IMR-90 (cell line): ENCODE measurements at regions not wholly inside any gene's neighbourhood (a gene's known extent, or its start where the extent isn't known, plus 50 kb on each side); places are given as distances from the start of the nearest gene placed in this dataset.

ENCODE experiments used
- ATAC-seq: fragments of 200-7000 bp; cut with Tn5 transposase; 2 replicates; pipeline ENCODE4 v1.9.1; 2020; ENCODE audit warnings: low read depth, mild to moderate bottlenecking, moderate library complexity
- BruUV-seq: library from RNA; stranded (reverse); fragments of 400-500 nt; replicated peaks from 2 replicates; lab custom pipeline; 2021; lab: Mats Ljungman, UMichigan
- CTCF ChIA-PET: fragments of 300-600 bp; formaldehyde crosslinking; extraction: SDS; loops from one replicate; lab custom pipeline; 2021; ENCODE audit warnings: antibody characterized with exemption; lab: Yijun Ruan, JAX
- POLR2A ChIA-PET: fragments of 300-600 bp; sonication (Branson Sonifier 250); formaldehyde crosslinking; loops from one replicate; lab custom pipeline; 2022; ENCODE audit warnings: antibody characterized with exemption; ENCODE audit not compliant: unreplicated experiment; lab: Charles Lee
- DNase-seq: peaks from one replicate; pipeline ENCODE4 v3.0.0; 2013
- H2AFZ ChIP-seq: replicated peaks from 2 replicates; pipeline ENCODE3; 2013; ENCODE audit warnings: low read length, mild to moderate bottlenecking; ENCODE audit not compliant: poor library complexity
- H2AK5ac ChIP-seq: 2 replicates; pipeline ENCODE4 v1.6.1; 2013; ENCODE audit warnings: low read depth, low read length, inconsistent platforms
- H2AK9ac ChIP-seq: replicated peaks from 2 replicates; pipeline ENCODE3; 2013; ENCODE audit warnings: mild to moderate bottlenecking, low read depth, low read length, moderate library complexity; ENCODE audit not compliant: poor library complexity
- H2BK120ac ChIP-seq: 2 replicates; pipeline ENCODE4 v1.6.1; 2013; ENCODE audit warnings: low read depth, low read length, inconsistent platforms
- H2BK15ac ChIP-seq: 3 replicates; pipeline ENCODE4 v1.6.1; 2013; ENCODE audit warnings: low read depth, low read length, inconsistent platforms
- H2BK20ac ChIP-seq: 2 replicates; pipeline ENCODE4 v1.6.1; 2013; ENCODE audit warnings: low read depth, mild to moderate bottlenecking, inconsistent platforms, low read length, moderate library complexity
- H2BK5ac ChIP-seq: 2 replicates; pipeline ENCODE4 v1.6.1; 2013; ENCODE audit warnings: mild to moderate bottlenecking, low read depth, low read length, inconsistent platforms; ENCODE audit not compliant: poor library complexity, severe bottlenecking
- H3K14ac ChIP-seq: replicated peaks from 2 replicates; pipeline ENCODE4 v1.6.1; 2013; ENCODE audit warnings: low read depth, low read length, inconsistent platforms
- H3K18ac ChIP-seq: 2 replicates; pipeline ENCODE4 v1.6.1; 2013; ENCODE audit warnings: low read depth, low read length, control low read depth
- H3K23ac ChIP-seq: 2 replicates; pipeline ENCODE4 v1.6.1; 2013; ENCODE audit warnings: low read depth, low read length, inconsistent platforms
- H3K27ac ChIP-seq: 2 replicates; pipeline ENCODE4 v1.5.1; 2013; ENCODE audit warnings: mild to moderate bottlenecking, control low read depth, low read length; ENCODE audit not compliant: insufficient read depth
- H3K27me3 ChIP-seq: 2 replicates; pipeline ENCODE4 v1.6.1; 2013; ENCODE audit warnings: low read length; ENCODE audit not compliant: control insufficient read depth, insufficient read depth
- H3K36me3 ChIP-seq: 2 replicates; pipeline ENCODE4 v1.6.1; 2013; ENCODE audit warnings: low read length, mixed read lengths; ENCODE audit not compliant: control insufficient read depth, insufficient read depth
- H3K4ac ChIP-seq: 2 replicates; pipeline ENCODE4 v1.6.1; 2013; ENCODE audit warnings: low read depth, low read length, inconsistent platforms
- H3K4me1 ChIP-seq: 2 replicates; pipeline ENCODE4 v1.6.1; 2013; ENCODE audit warnings: low read length, mixed read lengths; ENCODE audit not compliant: control insufficient read depth, insufficient read depth
- H3K4me2 ChIP-seq: 2 replicates; pipeline ENCODE4 v1.6.1; 2013; ENCODE audit warnings: low read depth, mild to moderate bottlenecking, control low read depth, low read length, moderate library complexity
- H3K4me3 ChIP-seq: 2 replicates; pipeline ENCODE4 v1.5.1; 2013; ENCODE audit warnings: low read depth, mild to moderate bottlenecking, control low read depth, low read length, moderate library complexity; ENCODE audit not compliant: insufficient read depth
- H3K56ac ChIP-seq: 2 replicates; pipeline ENCODE4 v1.6.1; 2013; ENCODE audit warnings: low read length, inconsistent platforms; ENCODE audit not compliant: insufficient read depth; ENCODE audit errors: extremely low read depth
- H3K79me1 ChIP-seq, 2 experiments: 2 replicates each; pipeline ENCODE4 v1.6.1; 2013; ENCODE audit warnings: low read length in 2 of 2, inconsistent platforms in 1 of 2, low read depth in 1 of 2
- H3K9ac ChIP-seq: 2 replicates; pipeline ENCODE4 v1.6.1; 2013; ENCODE audit warnings: low read depth, low read length, control low read depth
- H3K9me1 ChIP-seq: 2 replicates; pipeline ENCODE4 v1.6.1; 2013; ENCODE audit warnings: low read length, inconsistent platforms; ENCODE audit not compliant: insufficient read depth
- H3K9me3 ChIP-seq: 2 replicates; pipeline ENCODE4 v1.6.1; 2013; ENCODE audit warnings: low read length; ENCODE audit not compliant: control insufficient read depth, insufficient read depth
- H4K20me1 ChIP-seq: 2 replicates; pipeline ENCODE4 v1.6.1; 2013; ENCODE audit warnings: low read length, inconsistent platforms; ENCODE audit not compliant: insufficient read depth
- H4K5ac ChIP-seq: 2 replicates; pipeline ENCODE4 v1.6.1; 2013; ENCODE audit warnings: mild to moderate bottlenecking, low read depth, low read length, control low read depth
- H4K8ac ChIP-seq, 2 experiments: 2 replicates each; pipeline ENCODE4 v1.6.1; 2013; ENCODE audit warnings: low read depth in 2 of 2, low read length in 2 of 2, control low read depth in 1 of 2, inconsistent platforms in 1 of 2
- H4K91ac ChIP-seq: 2 replicates; pipeline ENCODE4 v1.6.1; 2013; ENCODE audit warnings: low read depth, low read length, inconsistent platforms; ENCODE audit not compliant: insufficient read depth
- BHLHE40 ChIP-seq: fragments of 150-350 bp; IDR thresholded peaks from 2 replicates; pipeline ENCODE4 v1.6.1; 2016; ENCODE audit warnings: mild to moderate bottlenecking, low read depth, low read length
- CEBPB ChIP-seq: IDR thresholded peaks from 2 replicates; pipeline ENCODE4 v1.6.1; 2012; ENCODE audit warnings: low read depth, low read length, improper control_type of control experiment
- CHD1 ChIP-seq: IDR thresholded peaks from 2 replicates; pipeline ENCODE4 v1.6.1; 2012; ENCODE audit warnings: low read depth, low read length, improper control_type of control experiment
- ELK1 ChIP-seq: fragments of 150-350 bp; IDR thresholded peaks from 2 replicates; pipeline ENCODE4 v1.6.1; 2016; ENCODE audit warnings: low read depth, mild to moderate bottlenecking, low read length, moderate library complexity, borderline replicate concordance
- FOS ChIP-seq: fragments of 150-350 bp; IDR thresholded peaks from 2 replicates; pipeline ENCODE4 v1.6.1; 2016; ENCODE audit warnings: low read depth, low read length
- MAFK ChIP-seq: IDR thresholded peaks from 2 replicates; pipeline ENCODE4 v1.6.1; 2012; ENCODE audit warnings: low read depth, low read length, improper control_type of control experiment
- MAZ ChIP-seq: IDR thresholded peaks from 2 replicates; pipeline ENCODE4 v1.6.1; 2012; ENCODE audit warnings: low read depth, mild to moderate bottlenecking, low read length, improper control_type of control experiment, moderate library complexity, borderline replicate concordance
- MXI1 ChIP-seq: IDR thresholded peaks from 2 replicates; pipeline ENCODE4 v1.6.1; 2012; ENCODE audit warnings: low read depth, mild to moderate bottlenecking, low read length, moderate library complexity, borderline replicate concordance
- NFE2L2 ChIP-seq: fragments of 150-350 bp; IDR thresholded peaks from 2 replicates; pipeline ENCODE4 v1.6.1; 2016; ENCODE audit warnings: low read depth, mild to moderate bottlenecking, low read length
- POLR2A ChIP-seq: IDR thresholded peaks from 2 replicates; pipeline ENCODE4 v1.6.1; 2012; ENCODE audit warnings: mild to moderate bottlenecking, low read depth, low read length
- RAD21 ChIP-seq: IDR thresholded peaks from 2 replicates; pipeline ENCODE4 v1.6.1; 2012; ENCODE audit warnings: low read length, improper control_type of control experiment
- RCOR1 ChIP-seq: IDR thresholded peaks from 2 replicates; pipeline ENCODE4 v1.6.1; 2012; ENCODE audit warnings: mild to moderate bottlenecking, low read length, improper control_type of control experiment; ENCODE audit not compliant: insufficient replicate concordance
- RFX5 ChIP-seq: IDR thresholded peaks from 2 replicates; pipeline ENCODE4 v1.8.0; 2012; ENCODE audit warnings: low read depth, mild to moderate bottlenecking, low read length, moderate library complexity
- SMC3 ChIP-seq: fragments of 150-350 bp; IDR thresholded peaks from 2 replicates; pipeline ENCODE4 v1.6.1; 2016; ENCODE audit warnings: low read depth, mild to moderate bottlenecking, antibody characterized with exemption, low read length, moderate library complexity
- WGBS, 2 experiments: methylation state at CpG; one replicate each; pipeline versions ENCODE4 v1.1.5 to v1.1.7; 2013; ENCODE audit warnings: missing lambda C conversion rate in 2 of 2; ENCODE audit not compliant: insufficient read length in 1 of 2; ENCODE audit errors: extremely low coverage in 2 of 2; 5-methylcytosine and 5-hydroxymethylcytosine counted together
- dilution Hi-C: fragments of 300-500 bp; cut with HindIII; formaldehyde crosslinking; loops from one replicate; pipeline ENCODE4 v1.14.3; 2018; ENCODE audit warnings: low sequenced_read_pairs; ENCODE audit not compliant: unreplicated experiment
- in situ Hi-C: fragments of 300-500 bp; cut with MboI; formaldehyde crosslinking; loops from 3 replicates; pipeline ENCODE4 v1.14.3; 2019; ENCODE audit warnings: low sequenced_read_pairs, inconsistent platforms, mixed read lengths
- intact Hi-C: fragments of 100-400 bp; cut with micrococcal nuclease; formaldehyde crosslinking; loops from 2 replicates; pipeline ENCODE4 v1.10.0; 2022
- TF ChIP-seq, protein P1 (sequence below): fragments of 150-350 bp; IDR thresholded peaks from 2 replicates; pipeline ENCODE4 v1.6.1; 2017; ENCODE audit warnings: mild to moderate bottlenecking, antibody characterized with exemption, low read length, low read depth
- TF ChIP-seq, protein P2 (sequence below): conservative IDR thresholded peaks from 2 replicates; pipeline ENCODE4 v1.5.1; 2012; ENCODE audit warnings: mild to moderate bottlenecking, low read depth, low read length, improper control_type of control experiment

- no peak overlapping the region for H3K4me2 ChIP-seq
- no peak overlapping the region for H2AK5ac ChIP-seq
- no peak overlapping the region for H2BK15ac ChIP-seq
- no peak overlapping the region for H4K8ac ChIP-seq
- H3K14ac ChIP-seq, result no peak overlapping the region
- BruUV-seq, result no TSS peak
- H3K23ac ChIP-seq, result no peak overlapping the region
- no peaks in the 10 kb centered on the region for H3K27me3 ChIP-seq
- peaks cover 25% of the 10 kb centered on the region for H3K9me3 ChIP-seq
- H3K18ac ChIP-seq, result no peak overlapping the region
- no peak overlapping the region for H3K4ac ChIP-seq
- H4K5ac ChIP-seq, result no peak overlapping the region
- H2AK9ac ChIP-seq, result no peak overlapping the region
- no peaks in the 10 kb centered on the region for H3K79me1 ChIP-seq
- ATAC-seq (no peak), DNase-seq (no peak)
- no peak overlapping the region for H3K9ac ChIP-seq
- no peaks in the 10 kb centered on the region for H3K9me1 ChIP-seq
- no peaks in the 10 kb centered on the region for H3K36me3 ChIP-seq
- no peak overlapping the region for H3K56ac ChIP-seq
- intact Hi-C loops (no loop called here), in situ Hi-C loops (no loop called here), dilution Hi-C loops (no loop called here)
- WGBS, 2 experiments, result 0% methylated on average over 2 of the region's 3 CpGs; no CpG with 5 or more reads in 1 of the 2 experiments
- H2BK120ac ChIP-seq, result no peak overlapping the region
- CTCF ChIA-PET, result no interaction called here
- TF ChIP-seq FOS (no peak), MXI1 (no peak), MAFK (no peak), RCOR1 (no peak), CHD1 (no peak), MAZ (no peak), RAD21 (no peak), SMC3 (no peak), NFE2L2 (no peak), BHLHE40 (no peak), ELK1 (no peak), CEBPB (no peak), POLR2A (no peak), RFX5 (no peak)
- TF ChIP-seq, protein P1, sequence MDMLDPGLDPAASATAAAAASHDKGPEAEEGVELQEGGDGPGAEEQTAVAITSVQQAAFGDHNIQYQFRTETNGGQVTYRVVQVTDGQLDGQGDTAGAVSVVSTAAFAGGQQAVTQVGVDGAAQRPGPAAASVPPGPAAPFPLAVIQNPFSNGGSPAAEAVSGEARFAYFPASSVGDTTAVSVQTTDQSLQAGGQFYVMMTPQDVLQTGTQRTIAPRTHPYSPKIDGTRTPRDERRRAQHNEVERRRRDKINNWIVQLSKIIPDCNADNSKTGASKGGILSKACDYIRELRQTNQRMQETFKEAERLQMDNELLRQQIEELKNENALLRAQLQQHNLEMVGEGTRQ, result no peak
- TF ChIP-seq, protein P2, sequence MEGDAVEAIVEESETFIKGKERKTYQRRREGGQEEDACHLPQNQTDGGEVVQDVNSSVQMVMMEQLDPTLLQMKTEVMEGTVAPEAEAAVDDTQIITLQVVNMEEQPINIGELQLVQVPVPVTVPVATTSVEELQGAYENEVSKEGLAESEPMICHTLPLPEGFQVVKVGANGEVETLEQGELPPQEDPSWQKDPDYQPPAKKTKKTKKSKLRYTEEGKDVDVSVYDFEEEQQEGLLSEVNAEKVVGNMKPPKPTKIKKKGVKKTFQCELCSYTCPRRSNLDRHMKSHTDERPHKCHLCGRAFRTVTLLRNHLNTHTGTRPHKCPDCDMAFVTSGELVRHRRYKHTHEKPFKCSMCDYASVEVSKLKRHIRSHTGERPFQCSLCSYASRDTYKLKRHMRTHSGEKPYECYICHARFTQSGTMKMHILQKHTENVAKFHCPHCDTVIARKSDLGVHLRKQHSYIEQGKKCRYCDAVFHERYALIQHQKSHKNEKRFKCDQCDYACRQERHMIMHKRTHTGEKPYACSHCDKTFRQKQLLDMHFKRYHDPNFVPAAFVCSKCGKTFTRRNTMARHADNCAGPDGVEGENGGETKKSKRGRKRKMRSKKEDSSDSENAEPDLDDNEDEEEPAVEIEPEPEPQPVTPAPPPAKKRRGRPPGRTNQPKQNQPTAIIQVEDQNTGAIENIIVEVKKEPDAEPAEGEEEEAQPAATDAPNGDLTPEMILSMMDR, result no peak
- H2AFZ ChIP-seq, result no peak overlapping the region
- POLR2A ChIA-PET, result no interaction called here
- H3K4me3 ChIP-seq, result no peak overlapping the region
- no peaks in the 10 kb centered on the region for H4K20me1 ChIP-seq
- H3K27ac ChIP-seq, result no peak overlapping the region
- no peak overlapping the region for H2BK20ac ChIP-seq
- H3K4me1 ChIP-seq, result no peaks in the 10 kb centered on the region
- no peak overlapping the region for H4K91ac ChIP-seq
- H2BK5ac ChIP-seq, result no peak overlapping the region
Observed at GRCh38 chr5:4337519-4337918, 741.9 kb downstream of the IRX1 start.
